SK-N-SH (cell line): ENCODE measurements at regions not wholly inside any gene's neighbourhood (a gene's known extent, or its start where the extent isn't known, plus 50 kb on each side); places are given as distances from the start of the nearest gene placed in this dataset.
A peak's percentile ranks its signal among the peaks of the same experiment; 100 is the strongest.

ENCODE experiments used
- MXI1 ChIP-seq: IDR thresholded peaks from 2 replicates; pipeline ENCODE4 v1.6.1; 2012; ENCODE audit warnings: mild to moderate bottlenecking, low read depth, low read length, improper control_type of control experiment
- RAD21 ChIP-seq: IDR thresholded peaks from 2 replicates; pipeline ENCODE4 v1.6.1; 2012; ENCODE audit warnings: mild to moderate bottlenecking, low read length

DNA sequence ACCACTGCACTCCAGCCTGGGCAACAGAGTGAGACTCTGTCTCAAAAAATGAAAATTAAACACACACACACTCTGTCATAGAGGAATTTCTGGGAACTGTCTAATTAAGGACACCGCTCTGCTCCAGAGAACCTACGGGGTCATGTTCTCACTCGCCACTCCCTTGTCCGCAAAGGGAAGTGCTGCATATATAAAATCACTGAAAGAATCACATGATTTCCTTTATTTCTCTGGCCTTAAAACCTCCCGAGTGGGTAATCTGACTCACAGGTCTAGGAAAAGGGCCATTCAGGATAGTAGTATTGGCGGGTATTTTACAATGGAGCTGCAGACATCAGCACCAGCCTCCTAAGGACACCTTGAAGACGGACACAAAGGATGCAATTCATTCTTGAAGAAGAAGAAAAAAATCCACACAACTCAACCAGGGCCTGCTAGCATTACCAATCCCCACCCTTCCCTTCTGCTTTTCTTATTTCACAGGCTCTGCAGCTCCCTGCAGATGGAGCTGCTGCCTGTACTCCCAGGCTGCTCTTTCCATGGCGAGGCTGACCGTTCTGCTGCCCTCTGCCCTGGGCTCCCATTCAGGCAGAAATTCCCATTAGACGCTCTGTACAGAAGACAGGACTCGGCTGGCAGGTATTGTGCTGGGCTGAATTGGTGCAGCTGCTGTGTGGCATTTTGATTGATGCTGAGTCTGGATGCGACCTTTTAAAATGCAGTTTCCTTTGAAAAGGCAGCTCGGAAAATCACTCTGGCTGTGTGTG lies 53.3 kb upstream of the FAM89A start:
- TF ChIP-seq MXI1 (no peak), RAD21 (0 out of 2 replicates have a peak, but pooled peaks have one; percentile 12)
